RWPE1 (cell line): ENCODE measurements at regions not wholly inside any gene's neighbourhood (a gene's known extent, or its start where the extent isn't known, plus 50 kb on each side); places are given as distances from the start of the nearest gene placed in this dataset.

Experiments used
- CTCF ChIA-PET: fragments of 350-600 bp; sonication (Branson Sonifier 250); formaldehyde crosslinking; extraction: SDS; loops from one replicate; lab custom pipeline; 2021; lab: Yijun Ruan, JAX
- POLR2A ChIA-PET: fragments of 400-600 bp; formaldehyde crosslinking; extraction: SDS; loops from one replicate; lab custom pipeline; 2020; ENCODE audit warnings: antibody characterized with exemption; ENCODE audit not compliant: low non-redundant PET; lab: Yijun Ruan, JAX
- DNase-seq: peaks from one replicate; pipeline ENCODE4 v3.0.0; 2012; ENCODE audit warnings: low spot score
- H3K27ac ChIP-seq: fragments of 450-650 bp; 2 replicates; pipeline ENCODE4 v1.5.1; 2017
- CTCF ChIP-seq: fragments of 450-650 bp; conservative IDR thresholded peaks from 2 replicates; pipeline ENCODE4 v1.5.1; 2017; ENCODE audit warnings: low read depth, mild to moderate bottlenecking

- CTCF ChIA-PET: no interaction called here
- no peak for DNase-seq
- no peak for TF ChIP-seq CTCF
- POLR2A ChIA-PET: no interaction called here
- no peak overlapping the region for H3K27ac ChIP-seq
These were observed 322.0 kb upstream of the SALL1 start for GRCh38 chr16:51473091-51473490.

- no peak for TF ChIP-seq CTCF
- POLR2A ChIA-PET: no interaction called here
- DNase-seq: no peak
- H3K27ac ChIP-seq: no peak overlapping the region
- CTCF ChIA-PET: interaction anchor here (0.6 kb wide), 1 partner anchor 1784 kb away, joined by 4 read pairs; no protein-coding TSS in a partner anchor
These were observed 319.4 kb upstream of the SALL1 start for GRCh38 chr16:51470492-51470891.

- TF ChIP-seq CTCF: no peak
- no peak for DNase-seq
- CTCF ChIA-PET: no interaction called here
- no peak overlapping the region for H3K27ac ChIP-seq
- POLR2A ChIA-PET: no interaction called here
These were observed 313.9 kb upstream of the SALL1 start for GRCh38 chr16:51464996-51465395.

GRCh38 chr16:51461255-51461654 is 310.2 kb upstream of the SALL1 start:
- TF ChIP-seq CTCF: no peak
- POLR2A ChIA-PET: no interaction called here
- CTCF ChIA-PET: interaction anchor here (0.7 kb wide), 1 partner anchor 157 kb away, joined by 5 read pairs; no protein-coding TSS in a partner anchor
- no peak for DNase-seq
- no peak overlapping the region for H3K27ac ChIP-seq

- no peak overlapping the region for H3K27ac ChIP-seq
- no peak for TF ChIP-seq CTCF
- CTCF ChIA-PET: no interaction called here
- POLR2A ChIA-PET: no interaction called here
- DNase-seq: no peak
These were observed 307.5 kb upstream of the SALL1 start for GRCh38 chr16:51458356-51459140.

- no peak overlapping the region for H3K27ac ChIP-seq
- CTCF ChIA-PET: no interaction called here
- no peak for TF ChIP-seq CTCF
- DNase-seq: no peak
- POLR2A ChIA-PET: no interaction called here
These were observed 306.7 kb upstream of the SALL1 start for GRCh38 chr16:51457775-51458174.
